ENCODE measurements at regions not wholly inside any gene's neighbourhood (a gene's known extent, or its start where the extent isn't known, plus 50 kb on each side); places are given as distances from the start of the nearest gene placed in this dataset.

GRCh38 chr7:25907214-25907613 lies 244.8 kb upstream of the NFE2L3 start:
- TF ChIP-seq EZH2 (IDR thresholded peaks at IDR 0.05) (no peak), POLR2AphosphoS5 (IDR thresholded peaks at IDR 0.05; ENCODE audit: borderline replicate concordance, low read depth, low read length) (no peak), FOXP2 (optimal IDR thresholded peaks at IDR 0.05; ENCODE audit: control extremely low read depth, extremely low read length, insufficient read depth) (no peak)

All from SK-N-MC (cell line).